Adrenal gland (tissue), 5 donors: ENCODE measurements at regions not wholly inside any gene's neighbourhood (a gene's known extent, or its start where the extent isn't known, plus 50 kb on each side); places are given as distances from the start of the nearest gene placed in this dataset.

ENCODE experiments used
- POLR2A ChIP-seq, 2 donors: fragments of 450-650 bp; IDR thresholded peaks; one replicate each; pipeline ENCODE4 v1.6.1; 2017; ENCODE audit warnings: antibody characterized with exemption in 2 of 2, mild to moderate bottlenecking in 2 of 2, moderate library complexity in 1 of 2
- TF ChIP-seq, protein P1 (sequence below), 6 experiments: fragments of 450-650 bp in 4 of 6; fragments of 200-600 bp in 2 of 6; sonication (generic) in 1 of 6; IDR thresholded peaks; 1 replicate in 5 of 6; 2 replicates in 1 of 6; pipeline versions ENCODE4 v1.5.1 to v1.8.0; 2016 to 2021; ENCODE audit warnings: antibody characterized with exemption in 6 of 6, mild to moderate bottlenecking in 2 of 6, moderate library complexity in 1 of 6
- donor health status: DM: no; HTN: no; CAD: no.

DNA sequence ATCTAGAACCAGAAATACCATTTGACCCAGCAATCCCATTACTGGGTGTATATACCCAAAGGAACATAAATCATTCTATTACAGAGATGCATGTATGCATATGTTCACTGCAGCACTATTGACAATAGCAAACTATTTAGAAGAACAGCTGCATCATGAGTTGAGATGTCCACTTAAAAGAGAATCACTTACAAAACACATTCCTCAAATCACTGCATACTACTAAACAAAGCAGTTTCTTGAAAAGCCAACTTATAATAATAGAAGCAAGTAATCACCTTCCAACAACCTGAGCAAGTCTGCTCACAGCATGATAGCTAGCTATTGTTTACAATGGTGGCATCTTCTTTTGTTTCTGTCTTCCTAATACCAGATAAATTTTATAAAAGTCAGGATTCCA is 454.7 kb upstream of the ADAMTS9 start:
- TF ChIP-seq, protein P1, sequence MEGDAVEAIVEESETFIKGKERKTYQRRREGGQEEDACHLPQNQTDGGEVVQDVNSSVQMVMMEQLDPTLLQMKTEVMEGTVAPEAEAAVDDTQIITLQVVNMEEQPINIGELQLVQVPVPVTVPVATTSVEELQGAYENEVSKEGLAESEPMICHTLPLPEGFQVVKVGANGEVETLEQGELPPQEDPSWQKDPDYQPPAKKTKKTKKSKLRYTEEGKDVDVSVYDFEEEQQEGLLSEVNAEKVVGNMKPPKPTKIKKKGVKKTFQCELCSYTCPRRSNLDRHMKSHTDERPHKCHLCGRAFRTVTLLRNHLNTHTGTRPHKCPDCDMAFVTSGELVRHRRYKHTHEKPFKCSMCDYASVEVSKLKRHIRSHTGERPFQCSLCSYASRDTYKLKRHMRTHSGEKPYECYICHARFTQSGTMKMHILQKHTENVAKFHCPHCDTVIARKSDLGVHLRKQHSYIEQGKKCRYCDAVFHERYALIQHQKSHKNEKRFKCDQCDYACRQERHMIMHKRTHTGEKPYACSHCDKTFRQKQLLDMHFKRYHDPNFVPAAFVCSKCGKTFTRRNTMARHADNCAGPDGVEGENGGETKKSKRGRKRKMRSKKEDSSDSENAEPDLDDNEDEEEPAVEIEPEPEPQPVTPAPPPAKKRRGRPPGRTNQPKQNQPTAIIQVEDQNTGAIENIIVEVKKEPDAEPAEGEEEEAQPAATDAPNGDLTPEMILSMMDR (IDR thresholded peaks at IDR 0.05): no peak
- no peak for TF ChIP-seq POLR2A (IDR thresholded peaks at IDR 0.05)
